ENCODE measurements at regions not wholly inside any gene's neighbourhood (a gene's known extent, or its start where the extent isn't known, plus 50 kb on each side); places are given as distances from the start of the nearest gene placed in this dataset.

GRCh38 chr6:44062771-44063560, 64.3 kb downstream of the MRPL14 start:
- no peak for FAIRE-seq

GRCh38 chr6:44062105-44062770, 65.0 kb downstream of the MRPL14 start:
- no peak for FAIRE-seq

GRCh38 chr6:44061375-44062104, 65.7 kb downstream of the MRPL14 start:
- FAIRE-seq: no peak

- FAIRE-seq: no peak
These were observed 66.5 kb downstream of the MRPL14 start for GRCh38 chr6:44060612-44061374.

GRCh38 chr6:44059359-44060346, 67.6 kb downstream of the MRPL14 start:
- FAIRE-seq: no peak

- FAIRE-seq: no peak
These were observed 68.5 kb downstream of the MRPL14 start for GRCh38 chr6:44058617-44059358.

GRCh38 chr6:44057931-44058616, 69.2 kb downstream of the MRPL14 start:
- no peak for FAIRE-seq

GRCh38 chr6:44057238-44057930, 69.9 kb downstream of the MRPL14 start:
- no peak for FAIRE-seq

GRCh38 chr6:44056392-44057237, 70.6 kb downstream of the MRPL14 start:
- FAIRE-seq: no peak

- no peak for FAIRE-seq
These were observed 72.3 kb downstream of the MRPL14 start for GRCh38 chr6:44054721-44055559.

GRCh38 chr6:44053760-44054556, 73.3 kb downstream of the MRPL14 start:
- no peak for FAIRE-seq

GRCh38 chr6:44053106-44053756, 74.0 kb downstream of the MRPL14 start:
- no peak for FAIRE-seq

GRCh38 chr6:44052419-44053023, 74.7 kb downstream of the MRPL14 start:
- no peak for FAIRE-seq

GRCh38 chr6:44051515-44051914, 75.7 kb downstream of the MRPL14 start:
- no peak for FAIRE-seq

GRCh38 chr6:44050872-44051505, 76.3 kb downstream of the MRPL14 start:
- FAIRE-seq: no peak
